Stimulated activated memory B cell treated with anti-CD40 and anti-IgM and Interleukin-4, amounts not matched to agents 10 μg/mL and 1 μg/mL and 100 μg/mL, for 72 hours (primary cell): ENCODE measurements at regions not wholly inside any gene's neighbourhood (a gene's known extent, or its start where the extent isn't known, plus 50 kb on each side); places are given as distances from the start of the nearest gene placed in this dataset.
"Not testable (repeated sequence)": the region's sequence is repeated elsewhere in the genome, so short reads cannot be mapped to it uniquely, and the experiment has no call there.

Experiments
- ATAC-seq: fragments of 150-1000 bp; cut with Tn5 transposase; 2 replicates; pipeline ENCODE4 v1.10.0; 2021
- H3K27ac Mint-ChIP-seq: one replicate; pipeline ENCODE4 v1.8.0; 2022; ENCODE audit warnings: mild to moderate bottlenecking, mixed read lengths
- H3K27me3 Mint-ChIP-seq: one replicate; pipeline ENCODE4 v1.8.0; 2022; ENCODE audit warnings: mixed read lengths
- H3K36me3 Mint-ChIP-seq: one replicate; pipeline ENCODE4 v1.8.0; 2022; ENCODE audit warnings: mixed read lengths
- H3K4me1 Mint-ChIP-seq: one replicate; pipeline ENCODE4 v1.8.0; 2022; ENCODE audit warnings: mixed read lengths
- H3K4me3 Mint-ChIP-seq: one replicate; pipeline ENCODE4 v1.8.0; 2022; ENCODE audit warnings: mild to moderate bottlenecking, moderate library complexity, mixed read lengths
- H3K9me3 Mint-ChIP-seq: one replicate; pipeline ENCODE4 v1.8.0; 2022; ENCODE audit warnings: mixed read lengths

- H3K9me3 Mint-ChIP-seq, H3K4me3 Mint-ChIP-seq, H3K27ac Mint-ChIP-seq, H3K36me3 Mint-ChIP-seq, H3K4me1 Mint-ChIP-seq, H3K27me3 Mint-ChIP-seq, ATAC-seq: not testable (repeated sequence)
Observed at GRCh38 chr4:131729716-131730398, 1419.2 kb upstream of the PCDH10 start.

DNA sequence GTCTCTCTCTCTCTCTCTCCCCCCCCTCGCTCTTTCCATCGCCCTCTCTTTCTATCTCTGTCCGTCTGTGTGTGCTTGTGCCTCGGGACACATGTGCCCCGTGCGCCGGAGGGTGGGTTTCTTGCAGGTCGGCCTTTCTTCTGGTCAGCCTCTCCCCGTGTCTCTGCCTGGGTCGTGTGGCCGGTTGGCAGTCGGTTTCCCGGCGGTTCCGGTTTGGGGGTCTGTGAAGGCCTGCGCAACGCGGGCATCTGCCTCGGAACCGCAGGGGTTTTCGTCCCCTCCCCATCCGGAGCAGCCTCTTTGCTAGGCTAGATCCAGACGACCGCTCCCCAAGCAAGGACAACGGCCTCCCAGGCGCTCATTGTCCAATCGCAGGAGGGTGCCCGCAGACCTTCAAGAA, 1418.5 kb upstream of the PCDH10 start:
- not testable (repeated sequence) for H3K4me1 Mint-ChIP-seq, H3K27me3 Mint-ChIP-seq, H3K27ac Mint-ChIP-seq, H3K36me3 Mint-ChIP-seq, ATAC-seq, H3K9me3 Mint-ChIP-seq, H3K4me3 Mint-ChIP-seq

- not testable (repeated sequence) for H3K9me3 Mint-ChIP-seq, H3K4me1 Mint-ChIP-seq, ATAC-seq, H3K27ac Mint-ChIP-seq, H3K27me3 Mint-ChIP-seq, H3K36me3 Mint-ChIP-seq, H3K4me3 Mint-ChIP-seq
Observed at GRCh38 chr4:131732034-131732630, 1417.0 kb upstream of the PCDH10 start.

DNA sequence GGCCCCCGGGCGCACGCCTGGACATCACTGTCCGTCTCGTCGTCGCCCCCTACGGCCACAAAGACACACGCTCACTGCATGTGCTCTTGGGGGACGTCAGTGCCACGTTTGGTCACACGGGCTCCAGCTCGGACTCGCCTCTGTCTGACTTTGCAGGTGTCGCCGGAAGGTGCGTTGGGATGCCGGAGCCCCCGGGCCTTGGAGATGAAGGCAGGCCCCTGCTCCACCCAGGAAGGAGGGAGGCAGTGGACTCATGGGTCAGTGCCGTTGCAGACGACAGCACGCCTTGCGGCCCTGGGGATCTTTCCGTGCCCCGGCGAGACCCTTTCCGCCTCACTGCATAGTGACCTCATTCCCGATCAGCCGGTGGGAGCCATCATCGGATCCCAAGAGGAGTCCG, 1414.8 kb upstream of the PCDH10 start:
- ATAC-seq, H3K36me3 Mint-ChIP-seq, H3K27ac Mint-ChIP-seq, H3K4me1 Mint-ChIP-seq, H3K9me3 Mint-ChIP-seq, H3K27me3 Mint-ChIP-seq, H3K4me3 Mint-ChIP-seq: not testable (repeated sequence)

DNA sequence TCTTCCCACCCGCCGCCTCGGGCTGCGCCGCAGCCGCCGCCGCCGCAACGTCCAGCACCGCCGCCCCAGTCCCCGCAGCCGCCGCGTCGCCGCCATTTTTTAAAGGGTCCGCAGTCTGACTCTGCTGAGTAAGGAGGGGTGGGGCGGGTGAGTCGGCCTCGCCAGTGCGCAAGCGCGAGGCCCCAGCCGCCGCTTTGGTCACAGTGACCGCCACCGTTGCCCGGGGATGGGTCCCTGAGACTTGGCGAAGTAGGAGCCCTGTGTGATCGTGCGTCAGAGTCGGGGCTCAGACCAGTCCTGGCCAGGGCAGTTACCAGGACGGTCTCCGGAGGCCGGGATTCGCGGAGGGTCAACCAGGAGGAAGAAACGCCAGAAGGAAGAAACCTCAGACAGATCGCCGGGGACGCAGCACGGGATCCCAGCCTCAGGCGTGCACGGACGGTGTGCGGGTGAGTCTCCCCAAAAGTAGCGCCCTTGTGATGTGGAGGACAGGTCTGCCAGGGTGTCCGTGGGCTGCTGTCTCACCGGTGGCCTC, 1414.2 kb upstream of the PCDH10 start:
- H3K9me3 Mint-ChIP-seq, H3K4me3 Mint-ChIP-seq, H3K27me3 Mint-ChIP-seq, H3K36me3 Mint-ChIP-seq, ATAC-seq, H3K27ac Mint-ChIP-seq, H3K4me1 Mint-ChIP-seq: not testable (repeated sequence)

GRCh38 chr4:131738991-131739390, 1410.1 kb upstream of the PCDH10 start:
- not testable (repeated sequence) for H3K27ac Mint-ChIP-seq, H3K27me3 Mint-ChIP-seq, H3K4me1 Mint-ChIP-seq, H3K36me3 Mint-ChIP-seq, ATAC-seq, H3K9me3 Mint-ChIP-seq, H3K4me3 Mint-ChIP-seq

GRCh38 chr4:131741836-131742235, 1407.3 kb upstream of the PCDH10 start:
- ATAC-seq, H3K4me1 Mint-ChIP-seq, H3K27ac Mint-ChIP-seq, H3K36me3 Mint-ChIP-seq, H3K27me3 Mint-ChIP-seq, H3K9me3 Mint-ChIP-seq, H3K4me3 Mint-ChIP-seq: not testable (repeated sequence)

GRCh38 chr4:131742536-131743205, 1406.4 kb upstream of the PCDH10 start:
- H3K4me3 Mint-ChIP-seq, H3K9me3 Mint-ChIP-seq, H3K27ac Mint-ChIP-seq, H3K4me1 Mint-ChIP-seq, ATAC-seq, H3K36me3 Mint-ChIP-seq, H3K27me3 Mint-ChIP-seq: not testable (repeated sequence)

DNA sequence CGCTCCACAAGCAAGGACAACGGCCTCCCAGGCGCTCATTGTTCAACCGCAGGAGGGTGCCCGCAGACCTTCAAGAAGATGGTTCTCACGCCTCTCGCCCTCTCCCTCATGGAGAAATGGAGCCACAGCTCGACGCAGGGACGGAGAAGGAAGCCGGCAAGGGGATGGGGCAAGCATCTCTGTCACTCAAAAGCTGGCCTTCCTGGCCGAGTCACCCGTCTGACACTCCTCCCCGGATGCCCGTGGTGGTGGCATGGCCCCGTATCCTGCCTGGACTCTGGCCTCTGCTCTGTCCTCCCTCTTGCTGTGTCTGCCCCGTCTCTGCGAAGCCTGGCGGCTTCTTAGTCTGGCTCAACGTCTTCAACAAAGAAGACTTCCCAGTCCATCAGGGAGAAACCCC, 1405.7 kb upstream of the PCDH10 start:
- not testable (repeated sequence) for H3K27me3 Mint-ChIP-seq, H3K36me3 Mint-ChIP-seq, H3K9me3 Mint-ChIP-seq, H3K27ac Mint-ChIP-seq, H3K4me1 Mint-ChIP-seq, ATAC-seq, H3K4me3 Mint-ChIP-seq

GRCh38 chr4:131747203-131747602, 1401.9 kb upstream of the PCDH10 start:
- not testable (repeated sequence) for H3K27ac Mint-ChIP-seq, H3K9me3 Mint-ChIP-seq, H3K27me3 Mint-ChIP-seq, H3K36me3 Mint-ChIP-seq, H3K4me1 Mint-ChIP-seq, ATAC-seq, H3K4me3 Mint-ChIP-seq

DNA sequence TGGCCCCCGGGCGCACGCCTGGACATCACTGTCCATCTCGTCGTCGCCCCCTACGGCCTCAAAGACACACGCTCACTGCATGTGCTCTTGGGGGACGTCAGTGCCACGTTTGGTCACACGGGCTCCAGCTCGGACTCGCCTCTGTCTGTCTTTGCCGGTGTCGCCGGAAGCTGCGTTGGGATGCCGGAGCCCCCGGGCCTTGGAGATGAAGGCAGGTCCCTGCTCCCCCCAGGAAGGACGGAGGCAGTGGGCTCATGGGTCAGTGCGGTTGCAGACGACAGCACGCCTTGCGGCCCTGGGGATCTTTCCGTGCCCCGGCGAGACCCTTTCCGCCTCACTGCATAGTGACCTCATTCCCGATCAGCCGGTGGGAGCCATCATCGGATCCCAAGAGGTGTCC, 1399.9 kb upstream of the PCDH10 start:
- H3K9me3 Mint-ChIP-seq: not testable (repeated sequence)

GRCh38 chr4:131750006-131750405, 1399.1 kb upstream of the PCDH10 start:
- H3K4me3 Mint-ChIP-seq, H3K27ac Mint-ChIP-seq, H3K36me3 Mint-ChIP-seq, H3K4me1 Mint-ChIP-seq, H3K27me3 Mint-ChIP-seq, H3K9me3 Mint-ChIP-seq, ATAC-seq: not testable (repeated sequence)

More for the DNA sequence above, 1399.9 kb upstream of the PCDH10 start:
- H3K4me3 Mint-ChIP-seq, H3K4me1 Mint-ChIP-seq, H3K36me3 Mint-ChIP-seq, ATAC-seq, H3K27ac Mint-ChIP-seq, H3K27me3 Mint-ChIP-seq: not testable (repeated sequence)

GRCh38 chr4:131750469-131750868, 1398.6 kb upstream of the PCDH10 start:
- not testable (repeated sequence) for H3K4me1 Mint-ChIP-seq, H3K27me3 Mint-ChIP-seq, H3K4me3 Mint-ChIP-seq, H3K9me3 Mint-ChIP-seq, H3K27ac Mint-ChIP-seq, ATAC-seq, H3K36me3 Mint-ChIP-seq

- not testable (repeated sequence) for H3K9me3 Mint-ChIP-seq, H3K27ac Mint-ChIP-seq, H3K36me3 Mint-ChIP-seq, H3K27me3 Mint-ChIP-seq, H3K4me3 Mint-ChIP-seq, ATAC-seq, H3K4me1 Mint-ChIP-seq
Observed at GRCh38 chr4:131762234-131762633, 1386.9 kb upstream of the PCDH10 start.

- no peaks in the 10 kb centered on the region for H3K36me3 Mint-ChIP-seq
- no peak for ATAC-seq
- no peaks in the 10 kb centered on the region for H3K27me3 Mint-ChIP-seq
- H3K4me1 Mint-ChIP-seq: no peaks in the 10 kb centered on the region
- H3K9me3 Mint-ChIP-seq: peaks cover 3% of the 10 kb centered on the region
- H3K27ac Mint-ChIP-seq: no peak overlapping the region
- H3K4me3 Mint-ChIP-seq: no peak overlapping the region
Observed at GRCh38 chr4:131764730-131765129, 1384.4 kb upstream of the PCDH10 start.

GRCh38 chr4:131774382-131774781, 1374.7 kb upstream of the PCDH10 start:
- not testable (repeated sequence) for H3K4me1 Mint-ChIP-seq, H3K27ac Mint-ChIP-seq, H3K36me3 Mint-ChIP-seq, ATAC-seq, H3K27me3 Mint-ChIP-seq, H3K9me3 Mint-ChIP-seq, H3K4me3 Mint-ChIP-seq
